CD4-positive, alpha-beta memory T cell (primary cell): ENCODE measurements at regions not wholly inside any gene's neighbourhood (a gene's known extent, or its start where the extent isn't known, plus 50 kb on each side); places are given as distances from the start of the nearest gene placed in this dataset.

Source experiments
- CTCF ChIA-PET: fragments of 350-600 bp; sonication (Branson Sonifier 250); formaldehyde crosslinking; loops from one replicate; lab custom pipeline; 2021; ENCODE audit warnings: inconsistent platforms; ENCODE audit not compliant: partially characterized antibody; lab: Charles Lee
- POLR2A ChIA-PET: fragments of 350-600 bp; sonication (Branson Sonifier 250); formaldehyde crosslinking; loops from one replicate; lab custom pipeline; 2021; ENCODE audit not compliant: partially characterized antibody; lab: Charles Lee
- DNase-seq, 5 donors: peaks; one replicate each; pipeline versions ENCODE4 v3.0.0 to v3.0.0-alpha.2; 2020 to 2022; ENCODE audit warnings: mixed read lengths in 1 of 5
- H3K27ac ChIP-seq: one replicate; pipeline ENCODE4 v1.7.0; 2013; ENCODE audit warnings: low read depth, low read length
- H3K27me3 ChIP-seq: 2 replicates; pipeline ENCODE4 v1.7.0; 2013; ENCODE audit warnings: mild to moderate bottlenecking, low read length, moderate library complexity; ENCODE audit not compliant: insufficient read depth
- H3K36me3 ChIP-seq: 2 replicates; pipeline ENCODE4 v1.7.0; 2013; ENCODE audit warnings: mild to moderate bottlenecking, low read length, moderate library complexity; ENCODE audit not compliant: insufficient read depth
- H3K4me1 ChIP-seq: 2 replicates; pipeline ENCODE4 v1.7.0; 2013; ENCODE audit warnings: mild to moderate bottlenecking, low read length, moderate library complexity; ENCODE audit not compliant: insufficient read depth
- H3K4me3 ChIP-seq, 2 donors: one replicate each; pipeline ENCODE4 v1.7.0; 2013; ENCODE audit warnings: low read length in 2 of 2, mild to moderate bottlenecking in 1 of 2
- H3K9me3 ChIP-seq, 2 donors: one replicate each; pipeline ENCODE4 v1.7.0; 2013; ENCODE audit warnings: low read length in 2 of 2, control low read depth in 1 of 2; ENCODE audit not compliant: control insufficient read depth in 1 of 2
- H3K27ac Mint-ChIP-seq, 7 donors: one replicate each; pipeline ENCODE4 v1.8.0; 2020 to 2021; ENCODE audit warnings: mixed read lengths in 7 of 7, mild to moderate bottlenecking in 6 of 7, inconsistent platforms in 3 of 7, moderate library complexity in 3 of 7
- H3K27me3 Mint-ChIP-seq, 2 donors: one replicate each; pipeline ENCODE4 v1.8.0; 2020 to 2021; ENCODE audit warnings: mixed read lengths in 2 of 2
- H3K36me3 Mint-ChIP-seq, 2 donors: one replicate each; pipeline ENCODE4 v1.8.0; 2020 to 2021; ENCODE audit warnings: mixed read lengths in 2 of 2, inconsistent platforms in 1 of 2, mild to moderate bottlenecking in 1 of 2
- H3K4me1 Mint-ChIP-seq, 4 donors: one replicate each; pipeline ENCODE4 v1.8.0; 2020 to 2021; ENCODE audit warnings: mixed read lengths in 4 of 4, mild to moderate bottlenecking in 1 of 4
- H3K4me3 Mint-ChIP-seq, 8 donors: one replicate each; pipeline ENCODE4 v1.8.0; 2020 to 2021; ENCODE audit warnings: mixed read lengths in 8 of 8, mild to moderate bottlenecking in 7 of 8, moderate library complexity in 6 of 8, inconsistent platforms in 3 of 8
- H3K9me3 Mint-ChIP-seq, 8 donors: one replicate each; pipeline ENCODE4 v1.8.0; 2020 to 2021; ENCODE audit warnings: mixed read lengths in 8 of 8, mild to moderate bottlenecking in 5 of 8, inconsistent platforms in 3 of 8, moderate library complexity in 1 of 8
- intact Hi-C: fragments of 100-400 bp; cut with micrococcal nuclease; formaldehyde crosslinking; loops from one replicate; pipeline ENCODE4 v1.15.1; 2023

DNA sequence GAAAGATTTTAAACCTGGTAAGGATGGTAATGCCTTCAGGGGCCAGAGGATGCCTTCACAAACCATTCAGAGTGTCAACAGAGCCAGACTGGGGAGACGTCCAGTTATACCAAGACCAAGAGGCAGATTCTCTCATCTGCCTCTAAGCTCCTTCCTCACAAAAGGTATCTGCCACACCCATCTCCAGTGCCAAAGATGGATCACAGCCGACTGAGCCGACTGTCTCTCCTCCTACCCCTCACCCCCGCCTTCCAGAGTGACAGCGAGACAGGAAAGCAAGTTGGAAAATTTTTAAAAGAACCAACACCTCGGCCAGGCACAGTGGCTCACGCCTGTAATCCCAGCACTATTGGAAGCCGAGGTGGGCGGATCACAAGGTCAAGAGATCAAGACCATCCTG lies 79.1 kb upstream of the AKIP1 start:
- POLR2A ChIA-PET, result no interaction called here
- no peaks in the 10 kb centered on the region for H3K36me3 Mint-ChIP-seq
- no peaks in the 10 kb centered on the region for H3K9me3 Mint-ChIP-seq
- intact Hi-C loops, result no loop called here
- Histone ChIP-seq H3K4me3 (no peak overlapping the region), H3K27me3 (no peaks in the 10 kb centered on the region), H3K4me1 (no peaks in the 10 kb centered on the region), H3K27ac (no peak overlapping the region), H3K9me3 (no peaks in the 10 kb centered on the region), H3K36me3 (no peaks in the 10 kb centered on the region)
- no peak for DNase-seq
- H3K4me1 Mint-ChIP-seq, result no peaks in the 10 kb centered on the region
- H3K4me3 Mint-ChIP-seq, result no peak overlapping the region
- CTCF ChIA-PET, result no interaction called here
- peaks cover 2 to 9% of the 10 kb centered on the region in 2 donors for H3K27me3 Mint-ChIP-seq
- no peak overlapping the region for H3K27ac Mint-ChIP-seq

DNA sequence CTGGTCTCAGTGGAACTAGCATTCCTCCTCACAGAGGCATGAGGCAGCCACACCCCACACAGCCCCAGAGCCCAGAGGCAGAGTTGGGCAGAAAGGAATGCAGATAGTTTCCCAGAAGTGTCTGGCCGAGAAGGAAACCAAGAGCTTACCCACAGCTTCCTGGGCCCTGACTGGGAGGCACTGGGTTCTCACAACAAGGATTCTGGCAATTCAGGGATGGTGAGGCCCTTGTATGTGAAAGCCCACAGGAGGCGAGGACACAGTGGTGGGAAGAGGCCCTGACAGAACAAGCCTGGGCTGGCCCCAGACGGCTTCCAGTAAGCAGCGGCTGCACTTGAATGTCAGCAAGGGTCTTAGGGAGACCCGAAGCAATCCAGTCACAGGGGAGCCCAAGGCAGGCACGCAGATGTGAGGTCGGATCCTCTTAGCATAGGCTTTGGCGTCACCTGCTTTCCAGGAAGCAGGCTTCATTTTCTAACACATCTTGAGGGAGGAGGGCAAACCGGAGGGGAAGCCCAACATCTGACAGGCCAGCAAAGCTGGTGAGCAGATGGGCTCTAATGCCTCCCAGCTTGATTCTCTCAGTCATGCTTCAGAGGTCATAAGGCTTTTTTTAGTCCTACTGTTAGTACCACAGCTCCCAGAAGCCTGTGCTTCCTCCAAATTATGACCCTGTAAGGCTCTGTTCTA lies 78.3 kb upstream of the AKIP1 start:
- Mint-ChIP-seq H3K4me3 (no peak overlapping the region), H3K4me1 (no peaks in the 10 kb centered on the region), H3K9me3 (no peaks in the 10 kb centered on the region), H3K27ac (peak overlapping the region in 1 of 7 donors; percentile 7), H3K27me3 (peaks cover 2 to 10% of the 10 kb centered on the region in 2 donors), H3K36me3 (no peaks in the 10 kb centered on the region)
- no peak overlapping the region for H3K27ac ChIP-seq
- ChIA-PET POLR2A (no interaction called here), CTCF (no interaction called here)
- no peaks in the 10 kb centered on the region for H3K9me3 ChIP-seq
- intact Hi-C loops, result no loop called here
- H3K36me3 ChIP-seq, result no peaks in the 10 kb centered on the region
- H3K4me3 ChIP-seq, result no peak overlapping the region
- no peak for DNase-seq
- no peaks in the 10 kb centered on the region for H3K4me1 ChIP-seq
- no peaks in the 10 kb centered on the region for H3K27me3 ChIP-seq

DNA sequence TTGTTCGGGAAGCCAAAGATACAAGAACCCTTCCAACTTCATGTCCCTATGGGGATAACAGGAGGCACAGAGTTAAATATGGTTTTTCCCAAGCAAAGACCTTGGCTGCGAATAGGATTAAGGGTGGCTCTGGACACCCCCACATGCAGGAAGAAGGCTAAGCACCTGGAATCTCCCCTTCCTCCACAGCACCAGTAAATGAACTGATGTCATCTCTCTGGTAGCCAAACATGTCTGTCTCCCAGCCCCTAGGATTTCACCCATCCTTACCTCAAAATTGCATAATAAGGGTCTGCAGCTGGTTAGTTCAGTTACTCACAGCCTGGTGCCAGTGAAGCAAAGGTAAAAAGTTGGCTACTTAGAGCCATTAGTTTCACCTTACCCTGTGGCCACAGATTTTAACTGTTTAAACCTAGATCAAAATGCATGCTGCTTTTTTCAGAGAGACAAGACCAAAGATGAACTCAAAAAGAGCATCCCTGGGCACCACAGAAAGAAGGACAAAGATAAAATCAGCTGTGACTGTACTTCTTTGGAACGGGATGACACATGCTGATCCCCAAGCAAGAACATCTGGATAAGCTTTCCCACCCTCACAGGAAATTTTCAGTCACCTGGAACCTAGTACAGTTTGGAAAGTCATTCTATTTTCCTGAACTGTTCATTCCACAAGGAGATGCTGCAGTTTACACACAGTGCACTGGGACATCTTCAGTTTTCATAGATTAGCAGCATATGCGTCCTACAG lies 77.2 kb upstream of the AKIP1 start:
- Histone ChIP-seq H3K4me3 (no peak overlapping the region), H3K9me3 (no peaks in the 10 kb centered on the region), H3K36me3 (no peaks in the 10 kb centered on the region), H3K27ac (no peak overlapping the region), H3K4me1 (no peaks in the 10 kb centered on the region), H3K27me3 (no peaks in the 10 kb centered on the region)
- no peaks in the 10 kb centered on the region for H3K9me3 Mint-ChIP-seq
- intact Hi-C loops, result no loop called here
- no peaks in the 10 kb centered on the region for H3K4me1 Mint-ChIP-seq
- no peak for DNase-seq
- ChIA-PET CTCF (no interaction called here), POLR2A (no interaction called here)
- no peak overlapping the region for H3K27ac Mint-ChIP-seq
- no peak overlapping the region for H3K4me3 Mint-ChIP-seq
- peaks cover 2 to 14% of the 10 kb centered on the region in 2 donors for H3K27me3 Mint-ChIP-seq
- no peaks in the 10 kb centered on the region for H3K36me3 Mint-ChIP-seq

DNA sequence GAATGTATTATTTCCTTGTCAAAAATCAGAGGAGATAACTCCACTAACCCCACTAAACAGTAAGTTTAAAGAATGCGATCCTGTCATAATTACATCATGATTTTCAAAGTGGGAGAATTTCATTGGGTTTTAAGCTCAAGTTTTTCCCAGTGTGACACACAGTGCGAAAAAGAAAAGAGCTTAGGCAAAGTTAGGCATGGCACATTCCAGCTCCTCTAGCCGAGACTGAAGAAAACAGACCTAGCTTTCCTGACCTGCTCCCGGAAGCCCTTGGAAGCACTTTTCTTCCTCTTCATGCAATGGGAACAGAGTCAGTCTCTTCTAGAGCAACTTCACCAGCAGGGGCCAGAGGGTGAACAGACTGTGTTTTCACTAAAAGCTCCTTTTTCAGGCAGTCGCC lies 76.6 kb upstream of the AKIP1 start:
- H3K4me3 Mint-ChIP-seq, result no peak overlapping the region
- no peak for DNase-seq
- H3K4me1 Mint-ChIP-seq, result no peaks in the 10 kb centered on the region
- Histone ChIP-seq H3K4me1 (no peaks in the 10 kb centered on the region), H3K36me3 (no peaks in the 10 kb centered on the region), H3K4me3 (no peak overlapping the region), H3K9me3 (no peaks in the 10 kb centered on the region), H3K27ac (no peak overlapping the region), H3K27me3 (no peaks in the 10 kb centered on the region)
- H3K36me3 Mint-ChIP-seq, result no peaks in the 10 kb centered on the region
- POLR2A ChIA-PET, result no interaction called here
- CTCF ChIA-PET, result interaction anchor here (0.6 kb wide), 1 partner anchor 124 kb away, joined by 3 read pairs; no protein-coding TSS in a partner anchor
- H3K27me3 Mint-ChIP-seq, result peaks cover 2 to 14% of the 10 kb centered on the region in 2 donors
- H3K9me3 Mint-ChIP-seq, result no peaks in the 10 kb centered on the region
- intact Hi-C loops, result no loop called here
- H3K27ac Mint-ChIP-seq, result no peak overlapping the region

DNA sequence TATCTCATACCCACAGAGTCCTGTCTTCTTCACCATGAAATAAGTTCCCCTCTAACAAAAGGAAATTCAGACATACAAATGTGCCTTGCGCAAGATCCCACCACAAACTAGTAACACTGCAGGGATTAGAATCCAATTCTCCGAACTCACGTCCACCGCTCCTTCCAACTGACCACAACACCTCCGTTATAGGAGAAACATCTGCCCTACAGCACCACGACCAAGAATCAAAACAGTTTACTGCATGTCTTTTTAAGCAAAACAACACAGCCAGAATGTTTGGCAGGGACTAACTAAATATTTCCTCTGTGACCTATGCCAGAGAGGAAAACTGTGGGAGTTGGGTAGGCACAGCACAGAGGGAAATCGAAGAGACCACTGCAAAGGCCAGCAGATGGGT lies 72.7 kb upstream of the AKIP1 start:
- DNase-seq, result no peak
- no peak overlapping the region for H3K4me3 Mint-ChIP-seq

DNA sequence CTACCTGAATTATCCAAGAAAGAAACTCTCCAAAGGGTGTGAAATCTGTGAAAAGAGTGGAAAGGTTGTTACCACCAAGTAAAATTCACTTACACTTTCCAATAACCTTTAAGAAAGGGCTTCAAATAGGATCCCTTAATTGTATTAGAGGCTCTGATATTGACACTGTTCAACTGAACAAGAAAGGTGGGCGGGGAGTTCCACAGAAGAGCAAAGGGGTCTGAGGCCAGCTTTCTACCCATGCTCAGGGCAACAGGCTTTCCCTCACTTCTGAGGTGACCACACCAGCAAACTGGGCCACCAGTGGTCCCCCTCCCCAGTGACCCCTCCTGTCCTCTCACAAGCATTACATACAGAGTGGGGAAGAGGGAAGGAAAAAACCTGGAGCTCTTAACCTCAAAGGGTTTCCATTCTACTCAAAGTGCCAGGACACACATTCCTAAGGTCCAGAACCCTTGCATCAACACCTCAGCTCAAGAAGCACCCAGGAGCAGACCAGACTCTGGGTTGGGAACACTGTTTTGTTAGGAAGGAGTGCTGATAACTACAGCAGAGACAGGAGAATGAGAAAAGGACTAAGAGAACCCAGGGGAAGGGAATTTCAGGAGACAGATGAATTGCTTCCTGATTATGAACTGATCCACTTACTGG lies 71.6 kb upstream of the AKIP1 start:
- H3K36me3 Mint-ChIP-seq, result no peaks in the 10 kb centered on the region
- Histone ChIP-seq H3K27ac (no peak overlapping the region), H3K36me3 (no peaks in the 10 kb centered on the region), H3K27me3 (no peaks in the 10 kb centered on the region), H3K9me3 (no peaks in the 10 kb centered on the region), H3K4me1 (no peaks in the 10 kb centered on the region), H3K4me3 (no peak overlapping the region)
- peaks cover 0 to 4% (median 0%) of the 10 kb centered on the region in 4 donors for H3K4me1 Mint-ChIP-seq
- H3K4me3 Mint-ChIP-seq, result no peak overlapping the region
- no peak for DNase-seq
- CTCF ChIA-PET, result no interaction called here
- H3K27ac Mint-ChIP-seq, result no peak overlapping the region
- POLR2A ChIA-PET, result no interaction called here
- H3K9me3 Mint-ChIP-seq, result peaks cover 0 to 2% (median 0%) of the 10 kb centered on the region in 8 donors
- intact Hi-C loops, result no loop called here
- peaks cover 4 to 20% of the 10 kb centered on the region in 2 donors for H3K27me3 Mint-ChIP-seq

More for the DNA sequence above, 72.7 kb upstream of the AKIP1 start:
- Mint-ChIP-seq H3K4me1 (peaks cover 0 to 4% (median 0%) of the 10 kb centered on the region in 4 donors), H3K9me3 (no peaks in the 10 kb centered on the region), H3K36me3 (no peaks in the 10 kb centered on the region), H3K27ac (no peak overlapping the region), H3K27me3 (peaks cover 2 to 22% of the 10 kb centered on the region in 2 donors)
- Histone ChIP-seq H3K27ac (no peak overlapping the region), H3K27me3 (no peaks in the 10 kb centered on the region), H3K4me1 (no peaks in the 10 kb centered on the region), H3K36me3 (no peaks in the 10 kb centered on the region), H3K9me3 (no peaks in the 10 kb centered on the region), H3K4me3 (no peak overlapping the region)
- intact Hi-C loops, result no loop called here
- POLR2A ChIA-PET, result no interaction called here
- CTCF ChIA-PET, result no interaction called here
